GM12801 (cell line): ENCODE measurements at regions not wholly inside any gene's neighbourhood (a gene's known extent, or its start where the extent isn't known, plus 50 kb on each side); places are given as distances from the start of the nearest gene placed in this dataset.

ENCODE experiments used
- TF ChIP-seq, protein P1 (sequence below): IDR thresholded peaks from one replicate; pipeline ENCODE4 v1.5.1; 2011; ENCODE audit warnings: control low read depth; ENCODE audit not compliant: insufficient read length; ENCODE audit errors: extremely low read depth

DNA sequence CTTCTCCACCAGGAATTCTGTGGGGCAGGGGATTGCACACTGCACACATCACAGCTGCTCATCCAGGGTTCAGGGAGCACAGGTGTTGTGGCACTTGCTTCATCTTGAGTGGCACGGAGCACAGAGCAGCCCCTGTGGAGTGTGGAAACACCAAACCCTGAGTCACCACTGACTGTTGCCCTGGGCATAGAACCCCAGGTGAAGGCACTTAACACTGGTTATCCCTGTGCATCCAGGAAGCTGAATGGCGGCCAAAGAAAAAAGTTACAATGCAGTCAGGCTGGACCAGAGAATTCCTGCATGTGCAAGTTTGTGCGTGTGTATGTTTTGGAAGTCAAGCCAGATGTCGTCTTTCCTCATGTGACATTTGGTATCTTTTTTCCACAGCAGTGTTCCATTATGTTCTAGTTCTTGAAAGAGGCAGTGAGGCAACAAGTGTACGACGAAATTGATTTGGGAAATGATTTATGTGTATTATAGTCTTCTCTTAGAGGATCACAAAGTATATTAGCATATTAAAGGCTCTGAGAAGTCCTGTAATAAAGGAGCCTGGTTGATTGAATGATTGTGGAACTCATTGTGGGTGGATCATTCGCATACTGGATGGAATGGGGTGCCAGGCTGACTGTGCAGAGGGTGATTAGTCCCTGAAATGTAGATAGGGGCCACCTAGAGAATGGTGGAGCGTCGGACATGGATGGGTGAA lies 292.3 kb downstream of the TLE3 start:
- TF ChIP-seq, protein P1, sequence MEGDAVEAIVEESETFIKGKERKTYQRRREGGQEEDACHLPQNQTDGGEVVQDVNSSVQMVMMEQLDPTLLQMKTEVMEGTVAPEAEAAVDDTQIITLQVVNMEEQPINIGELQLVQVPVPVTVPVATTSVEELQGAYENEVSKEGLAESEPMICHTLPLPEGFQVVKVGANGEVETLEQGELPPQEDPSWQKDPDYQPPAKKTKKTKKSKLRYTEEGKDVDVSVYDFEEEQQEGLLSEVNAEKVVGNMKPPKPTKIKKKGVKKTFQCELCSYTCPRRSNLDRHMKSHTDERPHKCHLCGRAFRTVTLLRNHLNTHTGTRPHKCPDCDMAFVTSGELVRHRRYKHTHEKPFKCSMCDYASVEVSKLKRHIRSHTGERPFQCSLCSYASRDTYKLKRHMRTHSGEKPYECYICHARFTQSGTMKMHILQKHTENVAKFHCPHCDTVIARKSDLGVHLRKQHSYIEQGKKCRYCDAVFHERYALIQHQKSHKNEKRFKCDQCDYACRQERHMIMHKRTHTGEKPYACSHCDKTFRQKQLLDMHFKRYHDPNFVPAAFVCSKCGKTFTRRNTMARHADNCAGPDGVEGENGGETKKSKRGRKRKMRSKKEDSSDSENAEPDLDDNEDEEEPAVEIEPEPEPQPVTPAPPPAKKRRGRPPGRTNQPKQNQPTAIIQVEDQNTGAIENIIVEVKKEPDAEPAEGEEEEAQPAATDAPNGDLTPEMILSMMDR = no peak

DNA sequence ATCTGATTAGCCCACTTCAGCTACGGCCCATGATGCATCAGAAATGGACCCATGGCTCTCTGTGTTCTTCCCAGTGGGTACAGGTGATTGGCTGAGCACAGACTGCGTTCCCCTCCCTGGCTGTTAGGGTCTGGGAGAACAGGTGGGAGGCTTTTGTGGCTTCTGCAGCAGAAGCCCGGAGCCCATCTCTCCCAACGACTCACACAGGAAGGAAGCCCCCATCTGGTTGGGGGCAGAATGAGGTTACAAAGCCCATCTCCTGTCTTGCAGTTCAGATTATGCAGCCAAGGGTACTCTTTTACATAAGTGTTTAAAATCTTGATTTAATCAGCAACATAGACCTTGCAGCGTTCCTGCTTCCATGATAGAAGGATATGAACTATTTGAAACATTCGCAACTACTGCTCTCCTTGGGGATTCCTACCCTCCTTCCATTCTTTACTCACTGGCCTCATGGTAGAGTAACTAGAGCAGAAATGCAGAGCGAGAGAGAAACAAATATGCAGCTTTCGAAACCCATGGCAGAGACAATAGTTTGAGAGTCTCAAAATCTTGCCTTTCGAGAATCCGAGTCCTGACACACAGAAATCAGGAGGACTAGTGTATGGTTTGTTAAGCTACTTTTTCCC lies 291.3 kb downstream of the TLE3 start:
- TF ChIP-seq, protein P1 = no peak

DNA sequence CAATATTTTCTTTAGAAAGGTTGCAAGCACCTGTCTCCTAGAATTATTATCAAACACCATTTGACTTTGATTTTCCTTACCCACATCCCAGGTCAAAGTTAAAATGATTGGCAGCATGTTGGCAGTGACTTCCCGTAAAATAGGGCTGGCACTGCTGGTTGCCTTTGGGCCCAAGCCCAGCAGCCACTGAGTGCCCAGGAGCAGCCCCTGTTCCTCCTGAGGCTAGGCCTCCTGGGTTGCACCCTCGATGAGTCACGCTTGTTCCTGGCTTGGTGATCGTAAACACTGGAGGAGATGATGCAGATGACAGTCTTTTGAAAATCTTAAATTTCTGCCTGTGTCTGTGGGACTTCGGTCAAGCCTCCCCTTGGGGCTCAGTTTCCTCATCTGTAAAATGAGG lies 290.0 kb downstream of the TLE3 start:
- TF ChIP-seq, protein P1 = no peak

DNA sequence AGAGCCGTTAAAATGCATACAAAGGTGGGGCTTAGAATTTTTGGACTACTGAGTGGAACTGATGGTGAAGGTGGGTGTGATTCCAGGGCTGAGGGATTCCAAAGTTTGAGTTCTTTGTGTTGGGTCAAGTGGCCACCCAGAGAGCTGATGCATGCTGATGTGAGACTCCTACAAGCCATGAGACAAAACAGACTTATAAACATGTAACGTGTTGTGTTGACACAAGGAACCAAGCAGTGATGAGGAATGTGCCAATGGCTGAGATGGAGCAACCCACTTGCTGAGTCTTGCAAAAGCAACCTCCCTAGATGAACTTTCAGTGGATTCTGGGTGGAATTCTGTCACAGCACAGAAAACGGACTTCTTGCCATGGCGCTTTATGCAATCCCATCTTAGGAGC lies 289.0 kb downstream of the TLE3 start:
- TF ChIP-seq, protein P1 = no peak

DNA sequence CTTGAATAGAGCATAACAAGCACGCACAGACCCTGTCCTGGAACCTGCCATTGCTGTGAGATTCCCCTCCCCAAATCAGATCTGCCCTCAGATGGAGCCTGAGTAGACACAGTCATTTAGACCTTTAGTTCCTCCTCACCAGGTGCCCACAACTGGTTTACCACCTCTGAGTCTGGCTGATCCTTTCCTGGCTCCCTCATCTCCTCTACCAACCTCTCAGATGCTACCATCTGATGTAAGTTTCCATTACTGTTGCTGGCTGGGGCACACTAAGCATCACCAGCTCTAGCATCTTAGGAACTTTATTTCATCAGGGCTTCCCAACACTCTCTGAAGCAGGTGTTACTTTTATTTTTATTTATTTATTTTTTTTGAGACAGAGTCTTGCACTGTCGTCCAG lies 288.3 kb downstream of the TLE3 start:
- TF ChIP-seq, protein P1 = no peak

DNA sequence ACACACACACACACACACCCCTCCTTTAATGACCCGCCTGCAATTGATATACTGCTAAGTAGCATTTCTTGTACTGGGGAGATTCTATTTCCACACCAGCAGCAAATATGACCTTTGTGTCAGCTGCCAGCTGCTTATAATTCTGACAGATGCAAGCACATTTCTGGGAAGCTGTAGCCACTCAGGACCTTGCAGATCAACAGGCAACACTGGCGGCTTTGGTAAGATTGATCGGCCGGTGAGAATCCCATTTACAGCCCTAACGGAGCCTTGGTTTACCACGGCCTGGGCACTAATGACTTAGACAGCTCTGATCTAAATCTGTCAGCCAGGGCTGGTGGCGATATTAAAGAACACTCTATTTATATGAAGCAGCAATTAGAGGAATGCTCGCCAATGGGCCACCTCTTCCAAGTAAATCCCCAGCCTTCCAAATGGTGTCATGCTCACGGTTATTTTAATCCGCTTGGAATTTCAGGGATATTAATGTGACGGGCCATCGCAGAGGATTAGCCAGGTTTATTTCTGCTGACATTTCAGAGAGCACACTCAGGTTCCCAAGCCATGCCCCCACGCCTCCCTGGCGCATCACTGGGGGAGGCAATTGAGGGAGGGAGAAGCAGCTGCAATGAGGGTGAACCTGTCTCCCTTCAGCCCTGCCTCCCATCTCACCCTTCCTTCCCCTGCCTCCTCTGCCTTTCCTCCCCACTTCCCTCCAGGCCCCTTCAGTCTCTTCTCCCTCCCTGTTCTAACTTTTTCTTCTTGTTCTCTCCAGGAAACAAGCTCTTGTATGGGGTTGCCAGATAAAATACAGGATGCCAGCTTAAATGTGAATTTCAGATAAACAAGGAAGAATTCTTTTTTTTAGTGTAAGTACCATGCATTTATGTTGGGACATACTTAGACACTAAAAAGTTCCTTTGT lies 287.0 kb downstream of the TLE3 start:
- TF ChIP-seq, protein P1 = no peak

DNA sequence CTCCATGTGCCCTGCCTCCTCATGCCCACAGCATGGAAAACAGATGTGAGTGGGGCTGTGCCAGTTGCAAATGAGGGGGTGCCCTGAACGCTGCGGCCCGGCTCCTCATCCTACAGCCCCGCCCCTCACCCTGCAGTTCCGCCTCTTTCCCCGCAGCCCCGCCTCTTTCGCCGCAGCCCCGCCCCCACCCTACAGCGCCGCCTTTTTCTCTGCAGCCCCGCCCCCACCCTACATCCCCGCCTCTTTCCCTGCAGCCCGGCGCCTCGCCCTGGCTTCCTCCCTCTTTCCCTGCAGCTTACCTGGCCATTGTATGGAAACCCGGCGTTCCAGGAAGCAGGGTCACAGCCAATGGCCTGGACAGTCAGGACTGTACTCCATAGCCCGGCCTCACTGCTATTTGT lies 284.9 kb downstream of the TLE3 start:
- TF ChIP-seq, protein P1 = no peak
